ENCODE measurements at regions not wholly inside any gene's neighbourhood (a gene's known extent, or its start where the extent isn't known, plus 50 kb on each side); places are given as distances from the start of the nearest gene placed in this dataset.

DNA sequence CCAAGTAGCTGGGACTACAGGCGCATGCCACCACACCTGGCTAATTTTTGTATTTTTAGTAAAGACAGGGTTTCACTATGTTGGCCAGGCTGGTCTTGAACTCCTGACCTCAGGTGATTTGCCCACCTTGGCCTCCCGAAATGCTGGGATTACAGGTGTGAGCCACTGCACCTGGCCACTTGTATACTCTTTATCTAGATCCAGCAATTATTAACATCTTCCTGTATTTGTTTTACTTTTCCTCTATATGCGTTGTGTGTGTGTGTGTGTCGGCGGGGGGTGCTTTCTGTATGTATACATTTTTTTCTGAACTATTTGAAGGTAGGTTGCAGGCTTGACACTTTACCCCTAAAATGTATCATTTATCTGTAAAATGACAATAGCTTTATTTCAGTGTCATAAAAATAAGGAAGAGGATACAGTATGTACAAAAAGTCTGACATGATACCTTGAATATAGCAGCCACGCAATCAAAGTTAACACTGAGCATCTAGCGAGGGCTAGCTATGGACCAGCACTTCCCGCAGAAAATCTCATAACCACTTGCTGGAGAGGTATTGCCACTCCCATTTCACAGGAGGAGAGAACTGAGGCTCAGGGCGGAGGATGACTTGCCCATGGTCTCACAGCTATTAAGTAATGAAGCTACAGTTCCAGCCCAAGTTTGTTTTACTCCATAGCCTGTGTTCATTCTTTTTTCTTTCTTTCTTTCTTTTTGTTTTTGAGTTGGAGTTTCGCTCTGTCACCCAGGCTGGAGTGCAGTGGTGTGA is 251.3 kb downstream of the MYCN start:
- WGBS, result 93% methylated on average over 10 of the region's 10 CpGs
- Histone ChIP-seq H3K9me3 (no peaks in the 10 kb centered on the region), H3K27ac (no peak overlapping the region), H3K36me3 (no peaks in the 10 kb centered on the region), H3K4me3 (no peak overlapping the region), H3K27me3 (replicated peaks; ENCODE audit: insufficient read depth) (no peaks in the 10 kb centered on the region), H3K4me1 (replicated peaks) (no peaks in the 10 kb centered on the region)
- intact Hi-C loops (cut with DNase I), result no loop called here
- DNase-seq (ENCODE audit: low spot score), result no peak
- TF ChIP-seq POLR2AphosphoS5 (IDR thresholded peaks at IDR 0.05), result no peak
- TF ChIP-seq, protein P1, sequence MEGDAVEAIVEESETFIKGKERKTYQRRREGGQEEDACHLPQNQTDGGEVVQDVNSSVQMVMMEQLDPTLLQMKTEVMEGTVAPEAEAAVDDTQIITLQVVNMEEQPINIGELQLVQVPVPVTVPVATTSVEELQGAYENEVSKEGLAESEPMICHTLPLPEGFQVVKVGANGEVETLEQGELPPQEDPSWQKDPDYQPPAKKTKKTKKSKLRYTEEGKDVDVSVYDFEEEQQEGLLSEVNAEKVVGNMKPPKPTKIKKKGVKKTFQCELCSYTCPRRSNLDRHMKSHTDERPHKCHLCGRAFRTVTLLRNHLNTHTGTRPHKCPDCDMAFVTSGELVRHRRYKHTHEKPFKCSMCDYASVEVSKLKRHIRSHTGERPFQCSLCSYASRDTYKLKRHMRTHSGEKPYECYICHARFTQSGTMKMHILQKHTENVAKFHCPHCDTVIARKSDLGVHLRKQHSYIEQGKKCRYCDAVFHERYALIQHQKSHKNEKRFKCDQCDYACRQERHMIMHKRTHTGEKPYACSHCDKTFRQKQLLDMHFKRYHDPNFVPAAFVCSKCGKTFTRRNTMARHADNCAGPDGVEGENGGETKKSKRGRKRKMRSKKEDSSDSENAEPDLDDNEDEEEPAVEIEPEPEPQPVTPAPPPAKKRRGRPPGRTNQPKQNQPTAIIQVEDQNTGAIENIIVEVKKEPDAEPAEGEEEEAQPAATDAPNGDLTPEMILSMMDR (IDR thresholded peaks at IDR 0.05), result no peak
- TF ChIP-seq POLR2A (IDR thresholded peaks at IDR 0.05), result no peak

DNA sequence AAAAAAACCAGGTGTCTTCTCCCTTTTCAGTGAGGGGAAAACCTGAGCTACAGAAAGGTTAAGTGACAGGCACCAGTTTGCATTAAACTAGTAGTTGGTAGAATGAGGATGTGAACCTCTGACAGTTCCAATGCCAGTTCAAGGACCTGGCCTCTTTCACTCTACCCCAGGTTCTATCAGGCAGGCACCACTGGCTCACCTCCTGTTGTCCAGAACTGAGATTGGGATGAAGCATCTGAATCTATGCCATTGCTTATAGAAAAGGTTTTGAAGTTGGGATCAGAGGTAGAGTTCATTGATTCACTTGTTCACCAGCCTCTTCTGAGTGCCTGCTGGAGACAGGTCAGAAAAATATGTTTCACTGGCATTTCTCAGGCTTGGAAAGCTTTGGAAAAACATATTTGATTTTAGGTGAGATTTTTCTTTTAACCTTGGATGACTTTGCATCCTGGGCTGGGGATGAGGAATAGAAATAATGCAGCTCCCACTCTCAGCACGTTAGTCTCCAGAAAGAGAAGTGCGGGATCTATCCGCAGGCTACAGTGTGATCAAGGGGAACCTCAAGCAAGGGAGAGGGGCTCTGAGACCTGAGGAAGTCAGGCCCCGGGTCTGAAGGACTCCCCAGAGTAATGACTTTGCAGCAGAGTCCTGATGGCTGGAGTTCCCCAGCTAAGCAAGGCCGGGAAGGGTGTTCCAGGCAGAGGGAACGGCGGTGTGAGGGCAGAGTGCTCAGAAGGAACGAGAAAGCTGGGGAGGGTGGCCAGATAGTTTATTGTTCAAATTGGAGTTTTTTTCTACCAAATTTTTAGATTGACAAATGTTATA is 250.3 kb downstream of the MYCN start:
- TF ChIP-seq POLR2AphosphoS5 (IDR thresholded peaks at IDR 0.05) (no peak), POLR2A (IDR thresholded peaks at IDR 0.05) (no peak)
- TF ChIP-seq, protein P1 (IDR thresholded peaks at IDR 0.05), result no peak
- no peak overlapping the region for H3K4me3 ChIP-seq
- no peaks in the 10 kb centered on the region for H3K36me3 ChIP-seq
- WGBS, result 83% methylated on average over 8 of the region's 8 CpGs
- H3K27ac ChIP-seq, result no peak overlapping the region
- intact Hi-C loops (cut with DNase I), result no loop called here
- DNase-seq (ENCODE audit: low spot score), result no peak
- no peaks in the 10 kb centered on the region for H3K9me3 ChIP-seq
- no peaks in the 10 kb centered on the region for H3K4me1 ChIP-seq (replicated peaks)
- H3K27me3 ChIP-seq (replicated peaks; ENCODE audit: insufficient read depth), result no peaks in the 10 kb centered on the region

DNA sequence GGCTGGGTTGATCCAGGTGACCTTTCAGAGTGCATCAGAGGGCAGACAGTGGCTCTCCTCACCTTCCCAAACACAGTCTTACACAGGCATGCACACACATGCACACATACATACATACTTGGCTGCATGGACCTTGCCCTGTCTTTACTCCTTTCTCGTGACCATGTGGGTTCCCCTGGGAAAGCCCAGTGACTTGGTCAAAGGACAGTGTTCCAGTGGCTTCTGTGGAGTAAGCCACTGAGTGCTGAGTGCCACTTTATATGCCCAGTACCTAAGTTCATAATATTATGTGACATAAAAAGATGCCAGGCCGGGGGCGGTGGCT is 249.4 kb downstream of the MYCN start:
- H3K27ac ChIP-seq, result no peak overlapping the region
- H3K9me3 ChIP-seq, result no peaks in the 10 kb centered on the region
- TF ChIP-seq, protein P1 (IDR thresholded peaks at IDR 0.05), result no peak
- TF ChIP-seq POLR2A (IDR thresholded peaks at IDR 0.05) (no peak), POLR2AphosphoS5 (IDR thresholded peaks at IDR 0.05) (no peak)
- no peak for DNase-seq (ENCODE audit: low spot score)
- no peaks in the 10 kb centered on the region for H3K27me3 ChIP-seq (replicated peaks; ENCODE audit: insufficient read depth)
- intact Hi-C loops (cut with DNase I), result no loop called here
- H3K36me3 ChIP-seq, result no peaks in the 10 kb centered on the region
- H3K4me3 ChIP-seq, result no peak overlapping the region
- WGBS, result 89% methylated on average over 3 of the region's 3 CpGs
- H3K4me1 ChIP-seq (replicated peaks), result no peaks in the 10 kb centered on the region

DNA sequence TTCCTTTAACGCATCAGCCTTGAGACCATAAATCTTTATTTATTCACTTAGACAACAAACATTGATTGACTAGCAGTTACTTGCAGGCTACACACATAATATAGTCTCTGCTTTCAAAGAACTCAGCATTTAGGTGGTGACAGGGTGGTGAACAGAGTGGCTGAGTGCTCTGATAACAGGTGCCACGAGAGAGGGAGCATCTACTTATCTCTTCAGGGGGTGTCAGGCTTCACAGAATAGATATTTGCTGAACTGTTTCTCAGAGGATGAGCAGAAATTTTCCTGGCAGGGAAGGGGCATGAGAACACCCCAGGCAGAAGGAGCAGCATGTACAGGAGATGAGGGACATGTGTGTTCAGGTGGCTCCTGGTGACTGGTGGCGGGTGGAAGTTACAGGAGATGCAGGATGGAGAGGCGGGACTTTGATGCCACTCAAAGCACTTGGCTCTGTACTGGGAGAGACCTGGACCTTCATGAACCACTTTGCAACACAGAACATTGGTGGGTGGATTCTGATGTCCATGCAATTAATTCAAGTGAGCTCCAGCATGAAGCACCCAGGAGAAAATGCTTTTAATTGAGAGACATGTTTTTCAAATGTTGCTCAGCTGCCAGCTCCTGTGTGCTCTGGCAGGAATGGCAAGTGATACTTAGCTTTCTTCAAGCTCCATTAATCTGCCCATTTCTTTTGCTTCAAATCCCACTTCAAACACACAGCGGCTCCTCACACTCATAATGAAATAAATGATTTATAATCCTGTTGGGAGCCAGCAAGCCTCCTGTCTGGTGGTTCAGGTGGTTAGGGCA is 248.9 kb downstream of the MYCN start:
- Histone ChIP-seq H3K27me3 (replicated peaks; ENCODE audit: insufficient read depth) (no peaks in the 10 kb centered on the region), H3K27ac (no peak overlapping the region), H3K9me3 (no peaks in the 10 kb centered on the region), H3K4me1 (replicated peaks) (no peaks in the 10 kb centered on the region), H3K4me3 (no peak overlapping the region), H3K36me3 (no peaks in the 10 kb centered on the region)
- intact Hi-C loops (cut with DNase I), result no loop called here
- 80% methylated on average over 5 of the region's 5 CpGs for WGBS
- TF ChIP-seq, protein P1 (IDR thresholded peaks at IDR 0.05), result no peak
- no peak for TF ChIP-seq POLR2AphosphoS5 (IDR thresholded peaks at IDR 0.05)
- no peak for TF ChIP-seq POLR2A (IDR thresholded peaks at IDR 0.05)
- DNase-seq (ENCODE audit: low spot score), result no peak
